Loucy (cell line): ENCODE measurements at regions not wholly inside any gene's neighbourhood (a gene's known extent, or its start where the extent isn't known, plus 50 kb on each side); places are given as distances from the start of the nearest gene placed in this dataset.

Experiments
- CTCF ChIP-seq: fragments of 200-600 bp; sonication (generic); conservative IDR thresholded peaks from 2 replicates; pipeline ENCODE4 v1.5.1; 2014; ENCODE audit warnings: mild to moderate bottlenecking, antibody characterized with exemption, low read length
- EZH2phosphoT487 ChIP-seq: fragments of 200-600 bp; IDR thresholded peaks from 2 replicates; pipeline ENCODE4 v1.6.1; 2018; ENCODE audit warnings: antibody characterized with exemption, mild to moderate bottlenecking, moderate library complexity, borderline replicate concordance

- TF ChIP-seq CTCF (no peak), EZH2phosphoT487 (no peak)
Observed at GRCh38 chr6:40285996-40286395, 301.2 kb downstream of the LRFN2 start.
